Natural killer cell (primary cell): ENCODE measurements at regions not wholly inside any gene's neighbourhood (a gene's known extent, or its start where the extent isn't known, plus 50 kb on each side); places are given as distances from the start of the nearest gene placed in this dataset.

ENCODE experiments used
- ATAC-seq, 3 donors: fragments of 150-1000 bp in 2 of 3; fragments of 200-7000 bp in 1 of 3; cut with Tn5 transposase; 1 replicate in 1 of 3; 2 replicates in 2 of 3; pipeline ENCODE4 v1.10.0; 2021; ENCODE audit warnings: mild to moderate bottlenecking in 2 of 3, moderate library complexity in 2 of 3
- DNase-seq, 2 donors: peaks; one replicate each; pipeline versions ENCODE4 v3.0.0 to v3.0.0-alpha.2; 2013 to 2021; ENCODE audit warnings: mixed read lengths in 1 of 2
- H3K27ac ChIP-seq: one replicate; pipeline ENCODE4 v1.5.1; 2013; ENCODE audit warnings: mild to moderate bottlenecking, low read length
- H3K27me3 ChIP-seq: one replicate; pipeline ENCODE4 v1.6.1; 2013; ENCODE audit warnings: low read length; ENCODE audit not compliant: control insufficient read depth, insufficient read depth
- H3K36me3 ChIP-seq: one replicate; pipeline ENCODE4 v1.6.1; 2013; ENCODE audit warnings: low read length; ENCODE audit not compliant: control insufficient read depth, insufficient read depth
- H3K4me1 ChIP-seq: one replicate; pipeline ENCODE4 v1.6.1; 2013; ENCODE audit warnings: low read length; ENCODE audit not compliant: control insufficient read depth, insufficient read depth
- H3K4me3 ChIP-seq: one replicate; pipeline ENCODE4 v1.5.1; 2013; ENCODE audit warnings: low read length
- H3K9me3 ChIP-seq: one replicate; pipeline ENCODE4 v1.6.1; 2013; ENCODE audit warnings: low read length; ENCODE audit not compliant: control insufficient read depth, insufficient read depth
- H3K27ac Mint-ChIP-seq, 2 donors: one replicate each; pipeline ENCODE4 v1.8.0; 2022; ENCODE audit warnings: mild to moderate bottlenecking in 2 of 2, mixed read lengths in 2 of 2, moderate library complexity in 1 of 2
- H3K27me3 Mint-ChIP-seq, 2 donors: one replicate each; pipeline ENCODE4 v1.8.0; 2022; ENCODE audit warnings: low read depth in 2 of 2, mixed read lengths in 2 of 2
- H3K36me3 Mint-ChIP-seq: one replicate; pipeline ENCODE4 v1.8.0; 2022; ENCODE audit warnings: mixed read lengths
- H3K4me1 Mint-ChIP-seq, 2 donors: one replicate each; pipeline ENCODE4 v1.8.0; 2022; ENCODE audit warnings: mixed read lengths in 2 of 2
- H3K4me3 Mint-ChIP-seq: one replicate; pipeline ENCODE4 v1.8.0; 2022; ENCODE audit warnings: mild to moderate bottlenecking, moderate library complexity, mixed read lengths
- H3K9me3 Mint-ChIP-seq, 2 donors: one replicate each; pipeline ENCODE4 v1.8.0; 2022; ENCODE audit warnings: mixed read lengths in 2 of 2
- WGBS: methylation state at CpG from one replicate; pipeline ENCODE4 v1.1.7; 2013; ENCODE audit warnings: missing lambda C conversion rate; ENCODE audit not compliant: insufficient coverage; 5-methylcytosine and 5-hydroxymethylcytosine counted together
- intact Hi-C: fragments of 100-400 bp; cut with micrococcal nuclease; formaldehyde crosslinking; loops from one replicate; pipeline ENCODE4 v1.14.2; 2022
- TF ChIP-seq, protein P1 (sequence below): fragments of 200-600 bp; IDR thresholded peaks from one replicate; pipeline ENCODE4 v1.8.0; 2022; ENCODE audit warnings: antibody characterized with exemption

DNA sequence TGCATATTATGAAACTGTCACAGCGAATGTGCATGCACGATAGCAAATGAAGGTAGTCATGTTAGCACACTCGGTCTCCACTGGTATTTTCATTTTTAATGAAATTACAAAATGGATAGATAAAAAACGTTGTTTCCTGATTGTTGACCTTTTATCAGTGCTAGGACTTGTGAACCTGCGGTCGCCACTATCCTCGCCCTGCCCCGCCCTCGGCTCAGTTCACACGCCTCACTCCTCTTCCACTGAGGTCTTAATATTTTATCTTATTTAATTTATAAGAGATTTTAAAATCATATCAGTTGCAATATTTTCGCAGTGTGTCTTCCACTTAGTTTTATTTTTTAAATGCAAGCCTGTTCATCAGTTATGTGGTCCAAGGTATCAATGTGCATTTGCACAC, 382.6 kb upstream of the IRX4 start:
- Mint-ChIP-seq H3K27ac (no peak overlapping the region), H3K4me3 (no peak overlapping the region), H3K9me3 (no peaks in the 10 kb centered on the region), H3K27me3 (peaks cover 0 to 7% of the 10 kb centered on the region in 2 donors), H3K36me3 (no peaks in the 10 kb centered on the region), H3K4me1 (no peaks in the 10 kb centered on the region)
- DNase-seq (no peak), ATAC-seq (no peak)
- WGBS, result 83% methylated on average over 7 of the region's 11 CpGs
- Histone ChIP-seq H3K9me3 (no peaks in the 10 kb centered on the region), H3K27ac (no peak overlapping the region), H3K36me3 (no peaks in the 10 kb centered on the region), H3K4me3 (no peak overlapping the region), H3K4me1 (no peaks in the 10 kb centered on the region), H3K27me3 (no peaks in the 10 kb centered on the region)
- intact Hi-C loops, result no loop called here
- TF ChIP-seq, protein P1, sequence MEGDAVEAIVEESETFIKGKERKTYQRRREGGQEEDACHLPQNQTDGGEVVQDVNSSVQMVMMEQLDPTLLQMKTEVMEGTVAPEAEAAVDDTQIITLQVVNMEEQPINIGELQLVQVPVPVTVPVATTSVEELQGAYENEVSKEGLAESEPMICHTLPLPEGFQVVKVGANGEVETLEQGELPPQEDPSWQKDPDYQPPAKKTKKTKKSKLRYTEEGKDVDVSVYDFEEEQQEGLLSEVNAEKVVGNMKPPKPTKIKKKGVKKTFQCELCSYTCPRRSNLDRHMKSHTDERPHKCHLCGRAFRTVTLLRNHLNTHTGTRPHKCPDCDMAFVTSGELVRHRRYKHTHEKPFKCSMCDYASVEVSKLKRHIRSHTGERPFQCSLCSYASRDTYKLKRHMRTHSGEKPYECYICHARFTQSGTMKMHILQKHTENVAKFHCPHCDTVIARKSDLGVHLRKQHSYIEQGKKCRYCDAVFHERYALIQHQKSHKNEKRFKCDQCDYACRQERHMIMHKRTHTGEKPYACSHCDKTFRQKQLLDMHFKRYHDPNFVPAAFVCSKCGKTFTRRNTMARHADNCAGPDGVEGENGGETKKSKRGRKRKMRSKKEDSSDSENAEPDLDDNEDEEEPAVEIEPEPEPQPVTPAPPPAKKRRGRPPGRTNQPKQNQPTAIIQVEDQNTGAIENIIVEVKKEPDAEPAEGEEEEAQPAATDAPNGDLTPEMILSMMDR, result no peak

DNA sequence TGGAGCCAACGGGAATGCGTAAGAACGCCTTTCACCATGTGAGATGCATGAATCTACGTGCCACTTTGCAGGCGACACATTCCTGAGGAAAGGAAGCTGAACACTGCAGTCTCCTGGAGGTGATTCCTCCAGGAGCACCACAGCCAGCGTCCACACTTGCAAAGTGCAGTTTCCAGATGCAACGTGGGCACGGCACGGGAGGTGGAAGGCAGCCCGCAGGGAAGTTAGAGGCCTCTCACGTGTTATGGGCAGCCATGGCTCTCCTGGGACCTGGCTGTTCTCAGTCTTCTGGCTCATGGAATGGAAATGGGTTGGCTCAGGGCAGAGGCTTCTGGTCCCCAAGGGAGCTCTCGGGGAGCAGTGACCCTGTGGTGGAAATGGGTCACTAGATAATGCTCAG, 381.0 kb upstream of the IRX4 start:
- Mint-ChIP-seq H3K36me3 (no peaks in the 10 kb centered on the region), H3K4me3 (no peak overlapping the region), H3K27me3 (no peaks in the 10 kb centered on the region), H3K4me1 (no peaks in the 10 kb centered on the region), H3K27ac (no peak overlapping the region), H3K9me3 (no peaks in the 10 kb centered on the region)
- TF ChIP-seq, protein P1, result no peak
- H3K4me3 ChIP-seq, result no peak overlapping the region
- intact Hi-C loops, result no loop called here
- 86% methylated on average over 12 of the region's 12 CpGs for WGBS
- no peaks in the 10 kb centered on the region for H3K27me3 ChIP-seq
- no peaks in the 10 kb centered on the region for H3K36me3 ChIP-seq
- H3K9me3 ChIP-seq, result no peaks in the 10 kb centered on the region
- ATAC-seq (no peak), DNase-seq (no peak)
- H3K4me1 ChIP-seq, result no peaks in the 10 kb centered on the region
- no peak overlapping the region for H3K27ac ChIP-seq

DNA sequence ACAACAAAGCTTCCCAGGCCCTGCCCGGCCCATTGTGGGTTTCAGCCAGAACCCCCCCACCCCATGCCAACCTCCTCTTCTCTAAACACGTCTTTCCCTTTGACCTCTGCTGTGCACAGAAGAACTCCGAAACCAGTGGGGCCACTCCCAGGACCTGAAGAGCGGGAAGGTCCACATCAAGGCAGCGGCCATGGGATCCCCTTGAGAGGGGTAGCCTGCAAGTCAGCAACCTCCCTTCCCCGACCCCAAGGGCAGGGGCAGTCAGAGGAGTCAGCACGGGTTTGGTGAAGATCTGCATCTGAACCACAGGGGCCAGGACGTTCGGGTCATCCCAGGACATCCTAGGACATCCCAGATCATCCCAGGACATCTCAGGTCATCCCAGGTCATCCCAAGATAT, 379.9 kb upstream of the IRX4 start:
- H3K9me3 ChIP-seq, result no peaks in the 10 kb centered on the region
- intact Hi-C loops, result no loop called here
- H3K27me3 Mint-ChIP-seq, result no peaks in the 10 kb centered on the region
- H3K36me3 Mint-ChIP-seq, result no peaks in the 10 kb centered on the region
- H3K27me3 ChIP-seq, result no peaks in the 10 kb centered on the region
- no peak overlapping the region for H3K27ac ChIP-seq
- 73% methylated on average over 9 of the region's 9 CpGs for WGBS
- ATAC-seq, result no peak
- no peak overlapping the region for H3K4me3 Mint-ChIP-seq
- H3K4me1 Mint-ChIP-seq, result no peaks in the 10 kb centered on the region
- H3K9me3 Mint-ChIP-seq, result no peaks in the 10 kb centered on the region
- H3K4me1 ChIP-seq, result no peaks in the 10 kb centered on the region
- DNase-seq, result no peak
- H3K36me3 ChIP-seq, result no peaks in the 10 kb centered on the region
- H3K27ac Mint-ChIP-seq, result no peak overlapping the region
- no peak overlapping the region for H3K4me3 ChIP-seq
- TF ChIP-seq, protein P1, result no peak

DNA sequence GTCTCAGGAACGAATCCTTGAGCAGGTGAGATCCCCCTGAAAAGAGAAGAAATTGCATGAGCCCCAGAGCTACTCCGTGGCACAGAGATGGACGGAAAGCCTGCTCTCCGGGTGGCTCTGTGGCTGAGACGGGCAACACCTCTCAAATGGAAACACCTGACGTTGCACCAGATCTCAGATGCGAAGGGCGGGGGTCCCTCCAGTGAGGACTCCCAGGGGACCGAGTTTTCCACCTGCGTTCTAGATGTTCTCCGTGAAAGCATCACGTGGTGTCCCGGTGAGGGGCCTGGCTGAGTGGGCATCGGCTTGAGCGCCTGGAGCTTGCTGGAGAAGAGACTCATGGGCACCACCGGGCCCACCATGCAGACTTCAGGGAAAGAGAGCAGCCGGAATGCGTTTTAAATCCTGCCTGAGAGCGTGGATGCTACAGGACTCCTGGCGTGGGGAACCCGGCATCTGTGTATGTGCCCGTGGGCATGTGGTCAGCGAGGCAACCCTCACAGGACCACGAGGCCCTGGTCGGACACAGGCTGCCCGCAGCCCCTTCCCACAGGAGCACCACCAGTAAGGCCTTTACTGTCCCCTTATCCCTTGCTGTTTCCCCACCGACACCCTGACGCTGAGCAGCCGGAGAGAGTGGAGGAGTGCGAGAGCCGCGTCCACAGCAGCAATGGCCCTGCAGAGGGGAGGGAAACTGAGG, 378.4 kb upstream of the IRX4 start:
- Histone ChIP-seq H3K27me3 (no peaks in the 10 kb centered on the region), H3K4me1 (no peaks in the 10 kb centered on the region), H3K36me3 (no peaks in the 10 kb centered on the region), H3K9me3 (no peaks in the 10 kb centered on the region), H3K4me3 (no peak overlapping the region), H3K27ac (no peak overlapping the region)
- 89% methylated on average over 32 of the region's 32 CpGs for WGBS
- Mint-ChIP-seq H3K4me1 (no peaks in the 10 kb centered on the region), H3K27me3 (no peaks in the 10 kb centered on the region), H3K4me3 (no peak overlapping the region), H3K27ac (no peak overlapping the region), H3K36me3 (no peaks in the 10 kb centered on the region), H3K9me3 (no peaks in the 10 kb centered on the region)
- no peak for ATAC-seq
- intact Hi-C loops, result no loop called here
- DNase-seq, result no peak
- TF ChIP-seq, protein P1, result no peak
